ENCODE measurements at regions not wholly inside any gene's neighbourhood (a gene's known extent, or its start where the extent isn't known, plus 50 kb on each side); places are given as distances from the start of the nearest gene placed in this dataset.

- TF ChIP-seq EZH2 (IDR thresholded peaks at IDR 0.05; ENCODE audit: insufficient read depth, poor library complexity, severe bottlenecking) (no peak), EZH2phosphoT487 (IDR thresholded peaks at IDR 0.05; ENCODE audit: insufficient read depth, low read depth) (no peak)
Observed at GRCh38 chr2:150182566-150183235, 304.8 kb downstream of the RND3 start.
